ENCODE measurements at regions not wholly inside any gene's neighbourhood (a gene's known extent, or its start where the extent isn't known, plus 50 kb on each side); places are given as distances from the start of the nearest gene placed in this dataset.
"Not testable (repeated sequence)": the region's sequence is repeated elsewhere in the genome, so short reads cannot be mapped to it uniquely, and the experiment has no call there.

DNA sequence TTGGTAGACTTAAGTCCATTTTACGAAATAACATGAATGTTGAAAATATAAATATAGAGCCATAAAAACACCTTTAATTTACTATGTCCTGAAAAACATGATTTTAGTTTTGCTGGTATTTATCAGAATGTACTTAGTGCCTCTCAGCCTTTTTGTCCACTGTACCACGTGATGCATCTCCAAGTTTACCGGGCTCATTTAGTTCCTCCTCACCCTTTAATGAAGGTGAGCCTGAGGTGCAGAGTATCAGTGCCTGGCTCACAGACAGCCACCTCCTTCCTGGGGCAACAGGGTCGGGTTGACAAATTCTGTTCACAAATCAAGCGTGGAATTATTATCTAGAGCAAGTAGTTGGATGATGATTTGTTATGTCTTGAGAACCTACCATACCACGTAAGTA lies 420.5 kb upstream of the MEIS1 start:
- no peak for FAIRE-seq

DNA sequence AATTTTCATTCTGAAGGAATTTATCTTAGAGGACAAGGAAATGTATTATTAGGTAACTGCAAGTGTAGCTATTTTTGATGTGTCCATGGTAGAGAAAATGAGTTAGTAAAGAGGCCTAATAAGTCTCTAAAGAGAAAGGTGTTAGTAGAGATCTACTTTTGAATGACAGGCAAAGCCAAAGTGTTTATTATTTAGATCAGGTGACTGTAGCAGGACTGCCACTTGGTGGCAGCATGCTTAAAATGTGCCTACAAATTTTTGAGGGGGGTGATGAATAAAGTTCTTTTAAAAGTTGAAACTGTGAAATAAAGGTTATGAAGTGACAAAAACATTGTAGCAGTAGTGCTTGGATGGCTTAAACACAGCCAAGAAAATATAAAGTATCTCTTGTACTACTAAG lies 421.5 kb upstream of the MEIS1 start:
- no peak for FAIRE-seq

DNA sequence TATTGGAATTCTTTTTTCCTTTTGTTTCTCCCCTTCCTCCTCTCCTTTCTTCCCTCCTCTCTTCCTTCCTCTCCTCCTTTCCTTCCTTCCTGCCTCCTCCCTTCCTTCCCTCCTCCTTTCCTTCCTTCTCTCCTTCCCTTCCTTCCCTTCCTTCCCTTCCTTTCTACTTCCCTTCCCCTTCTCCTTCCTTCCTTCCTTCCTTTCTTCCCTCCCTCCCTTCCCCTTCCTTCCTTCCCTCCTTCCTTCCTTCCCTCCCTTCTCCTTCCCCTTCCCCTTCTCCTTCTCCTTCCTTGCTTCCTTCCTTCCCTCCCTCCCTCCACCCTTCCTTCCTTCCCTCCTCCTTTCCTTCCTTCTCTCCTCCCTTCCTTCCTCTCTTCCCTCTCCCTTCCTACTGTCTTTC lies 431.0 kb upstream of the MEIS1 start:
- FAIRE-seq, result no peak

DNA sequence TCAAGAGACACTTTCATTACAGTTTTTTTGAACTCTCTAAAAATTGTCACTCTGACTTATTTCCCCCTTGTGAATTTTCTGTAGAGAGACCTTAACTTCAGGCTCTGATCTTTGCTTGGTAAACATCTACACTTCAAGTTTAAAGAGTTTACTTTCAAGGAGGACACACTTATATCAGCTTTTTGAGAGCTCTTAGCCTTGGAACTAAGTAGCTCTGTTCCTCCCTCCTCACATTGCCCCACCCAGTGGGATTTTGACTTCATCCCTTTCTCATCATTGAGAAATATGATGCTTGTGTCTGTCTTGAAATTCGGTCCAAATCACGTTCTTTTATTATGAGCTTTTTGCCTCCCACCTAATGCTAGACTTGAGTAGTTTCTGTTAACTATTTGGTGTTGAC lies 433.4 kb upstream of the MEIS1 start:
- no peak for FAIRE-seq

DNA sequence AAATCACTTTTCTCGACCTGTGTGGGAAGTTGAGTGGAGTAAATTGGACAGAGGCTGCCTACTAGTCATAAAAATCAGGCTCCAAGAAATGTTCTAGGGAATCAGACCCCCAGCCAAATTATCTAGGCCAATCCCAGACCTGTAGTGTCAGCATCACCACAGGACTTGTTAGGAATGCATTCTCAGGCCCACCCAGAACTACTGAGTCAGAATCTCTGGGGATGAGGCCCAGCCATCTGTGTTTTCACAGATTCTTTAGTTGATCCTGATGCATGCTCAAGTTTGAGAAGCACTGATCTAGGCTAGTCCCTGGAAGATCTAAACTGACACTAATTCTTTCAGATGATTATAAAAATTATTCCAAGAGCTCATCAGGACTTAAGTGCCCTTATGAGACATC lies 434.0 kb upstream of the MEIS1 start:
- no peak for FAIRE-seq

DNA sequence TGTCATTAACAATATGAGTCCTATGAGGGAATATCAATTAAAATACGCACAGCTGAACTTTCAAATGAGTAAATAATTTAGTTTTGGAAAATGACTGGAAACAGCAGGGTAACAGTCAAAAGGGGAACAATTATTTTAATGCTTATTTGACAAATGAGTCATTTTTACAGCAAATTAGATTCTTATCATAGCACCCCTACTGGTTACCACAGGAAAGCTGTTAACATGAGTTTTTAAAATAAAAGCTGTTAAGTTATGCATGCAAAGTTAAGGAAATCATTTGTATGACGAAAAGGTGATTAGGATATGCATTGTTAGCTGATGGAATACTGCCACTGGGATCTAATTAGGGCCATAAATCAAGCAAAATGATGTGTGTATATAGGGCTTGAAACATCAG lies 435.1 kb upstream of the MEIS1 start:
- FAIRE-seq, result no peak

DNA sequence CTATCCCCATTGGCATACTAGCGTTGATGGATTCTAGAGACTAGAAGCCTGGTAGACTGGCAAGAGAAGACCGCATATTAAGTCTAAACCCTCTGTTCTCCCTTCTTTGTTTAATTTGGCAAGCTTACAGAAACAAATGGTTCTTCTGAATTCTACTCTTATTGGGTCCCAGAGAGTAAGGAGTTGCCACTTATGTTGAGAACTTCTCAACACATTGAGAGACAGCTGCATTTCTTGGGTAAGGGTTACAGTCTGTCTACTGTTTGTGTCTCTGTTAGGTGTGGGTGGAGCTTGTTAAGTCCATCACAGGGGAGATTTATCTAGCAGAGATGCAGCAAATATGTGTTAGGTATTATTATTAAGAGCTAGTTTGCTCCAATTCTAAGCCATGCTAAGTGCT lies 435.8 kb upstream of the MEIS1 start:
- FAIRE-seq, result no peak

DNA sequence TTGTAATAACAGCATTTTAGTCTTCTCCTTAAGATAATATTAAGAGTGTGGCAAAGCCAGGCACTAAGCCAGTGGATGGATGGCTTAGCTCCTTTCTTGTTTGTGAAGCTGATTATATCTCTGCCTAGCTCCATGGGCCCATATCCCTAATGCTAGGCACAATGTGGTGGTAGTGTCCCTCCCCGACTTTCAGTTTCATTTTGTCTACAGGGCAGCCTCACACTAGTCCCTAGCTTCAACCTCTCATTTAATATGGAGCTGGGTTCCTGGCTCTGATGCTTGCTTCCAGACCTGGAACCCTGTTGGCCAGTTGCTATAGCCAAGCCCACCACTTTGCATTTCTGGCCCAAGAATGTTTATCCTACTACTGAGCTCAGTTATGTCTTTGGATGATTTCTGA lies 437.0 kb upstream of the MEIS1 start:
- FAIRE-seq, result no peak

DNA sequence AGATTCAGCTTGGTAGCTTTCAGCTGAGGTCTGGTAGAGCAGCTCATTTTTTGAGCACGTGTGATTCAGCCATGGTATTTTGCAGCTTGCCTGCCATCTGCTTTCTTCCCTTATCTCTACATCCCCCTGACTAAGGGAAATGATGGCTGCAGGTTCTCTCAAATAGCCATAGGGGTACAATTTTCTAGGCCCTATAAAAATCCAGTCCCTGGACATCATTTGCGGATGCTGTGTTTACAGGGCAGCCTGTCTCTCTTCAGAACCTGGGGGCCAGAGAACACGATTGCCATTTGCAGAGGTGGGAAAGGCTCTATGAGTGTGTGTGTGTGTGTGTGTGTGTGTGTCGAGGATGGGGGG lies 442.7 kb upstream of the MEIS1 start:
- no peak for FAIRE-seq

DNA sequence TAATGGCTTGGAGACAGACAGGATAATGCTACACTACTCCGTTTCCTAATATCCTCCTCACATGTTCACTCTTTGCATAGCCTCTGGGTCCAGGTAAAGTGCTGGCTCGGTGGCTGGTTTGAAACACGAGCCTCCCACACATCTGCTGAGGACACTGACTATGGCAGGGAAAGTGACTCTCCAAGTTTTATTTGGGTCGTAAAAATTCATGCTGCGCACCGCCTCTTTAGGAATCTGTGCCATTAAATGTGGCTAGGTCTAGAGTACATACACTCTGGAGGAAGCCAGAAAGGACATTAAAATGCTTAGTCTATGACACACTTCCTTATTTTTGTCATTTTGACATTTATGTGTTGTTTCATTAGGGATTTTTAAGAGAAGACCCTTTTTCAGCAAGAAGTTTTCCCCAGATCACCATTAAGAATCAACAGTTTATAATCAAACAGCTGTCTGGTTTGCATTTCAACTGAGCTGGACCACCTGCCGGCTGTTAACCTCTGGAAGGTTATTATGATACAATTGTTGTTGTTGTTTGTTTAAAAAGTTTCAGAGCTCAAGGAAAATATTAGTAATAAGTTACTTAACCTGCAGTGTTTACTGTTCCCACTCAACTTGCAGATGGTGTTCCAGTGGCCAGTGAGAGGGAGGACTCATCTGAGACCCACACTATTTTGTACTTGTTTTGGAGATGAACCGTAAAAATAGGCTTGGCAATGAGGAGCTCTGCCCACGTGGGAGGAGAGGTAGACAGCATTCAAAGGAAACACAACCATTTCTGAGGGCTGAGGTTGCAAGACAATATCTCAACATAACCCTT lies 443.3 kb upstream of the MEIS1 start:
- FAIRE-seq, result no peak

DNA sequence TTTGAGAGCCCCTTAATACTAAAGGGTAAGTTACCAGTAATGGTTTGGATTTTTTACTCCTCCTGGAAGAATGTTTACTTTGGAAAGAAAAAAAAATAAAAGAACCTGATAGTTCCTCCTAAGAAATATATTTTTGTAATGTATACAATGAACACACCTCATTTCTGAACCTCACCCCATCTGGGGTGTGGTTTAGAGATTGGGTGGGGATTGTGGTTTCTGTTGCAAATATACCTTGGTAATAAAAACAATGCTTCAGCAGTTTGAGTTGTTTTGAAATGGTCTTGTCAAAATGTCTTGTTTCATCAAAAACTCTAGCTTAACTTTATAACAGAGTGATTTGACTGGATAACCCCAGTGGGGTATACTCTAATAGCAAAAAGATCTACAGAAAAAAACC lies 448.9 kb upstream of the MEIS1 start:
- no peak for FAIRE-seq

DNA sequence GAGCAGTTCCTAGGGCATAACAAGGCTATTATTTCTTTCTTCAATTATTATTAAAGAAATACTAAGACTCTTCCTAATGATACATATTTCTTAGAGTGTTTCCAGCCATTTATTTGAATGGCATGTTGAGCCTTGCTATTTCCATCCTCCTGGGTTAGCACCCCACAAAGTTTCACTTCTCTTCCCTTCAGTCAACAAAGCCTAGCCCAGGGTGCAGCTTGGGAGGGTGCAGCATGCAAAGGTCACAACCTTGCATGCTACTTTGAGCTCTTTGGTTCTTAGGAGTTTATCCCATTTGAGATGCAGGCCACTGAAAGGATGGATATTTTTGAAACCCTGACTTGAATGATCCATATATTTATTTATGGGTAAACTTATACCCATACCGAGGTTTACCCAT lies 454.4 kb upstream of the MEIS1 start:
- no peak for FAIRE-seq

DNA sequence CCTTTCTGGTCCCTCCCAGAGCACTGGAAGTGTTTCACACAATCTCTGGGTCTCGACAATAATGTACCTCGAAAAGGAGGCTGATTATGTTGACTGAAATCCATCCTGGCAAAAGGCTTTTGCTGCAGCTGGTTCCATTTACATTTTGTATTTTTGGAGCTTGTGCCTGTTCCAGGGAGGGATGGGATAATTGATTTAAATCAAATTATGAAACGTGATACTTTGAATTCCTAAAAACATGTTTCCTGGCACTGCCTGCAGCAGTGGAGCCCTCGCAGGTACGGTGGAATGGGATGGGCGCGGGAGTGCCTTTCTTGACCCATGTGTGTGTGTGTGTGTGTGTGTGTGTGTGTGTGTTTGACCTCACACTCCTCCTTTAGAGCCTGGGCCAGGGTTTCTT lies 455.5 kb upstream of the MEIS1 start:
- FAIRE-seq, result no peak

DNA sequence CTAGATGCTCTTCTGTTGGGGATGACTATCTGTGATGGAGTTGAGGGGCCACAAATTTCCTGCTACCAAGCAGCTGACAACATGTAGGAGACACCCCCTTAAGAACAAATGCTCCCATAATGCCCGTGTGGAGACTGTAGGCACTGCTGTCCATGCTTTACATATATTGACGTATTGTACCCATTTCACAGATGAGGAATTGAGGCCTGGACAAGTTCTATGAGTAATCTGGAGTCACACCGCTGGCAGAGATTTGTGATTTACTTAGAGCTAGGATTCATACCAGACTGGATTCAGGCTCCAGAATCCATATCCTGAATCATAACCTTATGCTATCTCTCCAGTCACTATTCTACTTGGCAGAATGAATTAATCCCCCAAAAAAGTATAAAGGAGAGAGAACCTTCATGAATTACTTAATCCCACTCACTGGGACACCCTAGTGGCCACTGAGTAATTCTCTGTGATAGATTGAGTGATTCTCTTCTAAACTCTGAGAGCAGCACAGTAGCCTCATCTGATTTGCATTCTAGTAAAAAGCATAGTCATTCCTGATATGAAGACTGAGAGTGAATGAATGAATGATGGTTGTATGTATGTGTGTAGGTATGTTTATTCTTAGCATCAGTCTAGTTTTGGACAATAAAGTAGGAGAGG lies 460.7 kb upstream of the MEIS1 start:
- FAIRE-seq, result no peak

DNA sequence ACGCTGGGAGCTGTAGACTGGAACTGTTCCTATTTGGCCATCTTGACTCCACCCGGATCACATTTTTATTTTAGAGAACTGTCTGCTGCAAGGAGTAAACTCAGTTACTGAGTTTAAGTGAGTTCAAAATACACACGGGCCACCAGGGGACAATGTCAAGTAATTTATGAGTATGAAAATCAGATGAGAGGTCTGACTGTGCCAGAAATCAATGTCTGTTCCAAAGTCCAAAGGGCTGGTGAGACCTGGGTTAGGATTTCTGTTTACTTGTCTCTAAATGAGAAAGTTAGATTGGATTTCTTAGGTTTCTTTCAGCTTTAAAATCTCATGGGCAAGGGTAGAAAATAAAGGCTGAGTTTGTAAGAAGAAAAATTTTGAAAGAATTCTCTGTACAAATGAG lies 465.8 kb upstream of the MEIS1 start:
- FAIRE-seq, result no peak

DNA sequence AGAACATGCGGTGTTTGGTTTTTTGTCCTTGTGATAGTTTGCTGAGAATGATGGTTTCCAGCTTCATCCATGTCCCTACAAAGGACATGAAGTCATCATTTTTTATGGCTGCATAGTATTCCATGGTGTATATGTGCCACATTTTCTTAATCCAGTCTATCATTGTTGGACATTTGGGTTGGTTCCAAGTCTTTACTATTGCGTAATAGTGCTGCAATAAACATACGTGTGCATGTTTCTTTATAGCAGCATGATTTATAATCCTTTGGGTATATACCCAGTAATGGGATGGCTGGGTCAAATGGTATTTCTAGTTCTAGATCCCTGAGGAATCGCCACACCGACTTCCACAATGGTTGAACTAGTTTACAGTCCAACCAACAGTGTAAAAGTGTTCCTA lies 471.6 kb upstream of the MEIS1 start:
- not testable (repeated sequence) for FAIRE-seq

DNA sequence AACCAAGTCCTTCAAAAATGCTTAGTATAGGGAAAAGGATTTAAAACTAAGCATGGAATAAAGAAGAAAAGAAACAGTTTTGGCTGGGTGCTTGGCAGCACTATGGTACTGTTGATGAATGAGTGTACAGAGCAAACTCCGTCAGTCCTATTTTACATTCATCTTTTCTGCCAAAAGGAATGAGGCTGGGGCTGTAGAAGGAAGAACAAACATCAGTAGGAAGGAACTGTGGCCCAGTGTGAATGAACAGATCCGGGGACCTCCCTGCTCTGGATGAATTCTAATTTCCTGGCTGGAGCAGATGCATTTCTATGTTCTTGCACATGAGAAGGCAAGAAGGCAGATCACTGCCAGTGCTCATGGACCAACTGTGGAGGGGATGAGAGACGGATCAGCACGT lies 474.0 kb upstream of the MEIS1 start:
- FAIRE-seq, result no peak

DNA sequence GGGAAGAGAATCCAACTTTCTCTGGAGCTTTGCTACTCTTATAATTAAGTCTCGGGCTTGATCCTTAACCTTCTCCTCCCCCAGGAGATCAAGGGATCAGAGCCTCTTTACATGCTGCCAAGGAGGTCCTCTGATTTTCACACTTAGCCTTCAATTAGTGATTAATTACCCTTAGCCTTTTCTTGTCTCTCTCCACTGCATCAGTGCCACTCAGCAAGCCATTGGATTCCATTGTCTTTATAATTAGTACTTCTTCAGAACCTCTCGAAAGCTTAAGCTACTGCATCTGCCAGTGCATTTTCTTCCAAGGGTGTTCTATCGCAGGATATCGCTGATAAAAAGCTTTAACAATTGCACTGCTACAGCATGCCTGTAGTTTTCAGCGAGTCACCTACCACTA lies 477.0 kb upstream of the MEIS1 start:
- FAIRE-seq, result no peak

DNA sequence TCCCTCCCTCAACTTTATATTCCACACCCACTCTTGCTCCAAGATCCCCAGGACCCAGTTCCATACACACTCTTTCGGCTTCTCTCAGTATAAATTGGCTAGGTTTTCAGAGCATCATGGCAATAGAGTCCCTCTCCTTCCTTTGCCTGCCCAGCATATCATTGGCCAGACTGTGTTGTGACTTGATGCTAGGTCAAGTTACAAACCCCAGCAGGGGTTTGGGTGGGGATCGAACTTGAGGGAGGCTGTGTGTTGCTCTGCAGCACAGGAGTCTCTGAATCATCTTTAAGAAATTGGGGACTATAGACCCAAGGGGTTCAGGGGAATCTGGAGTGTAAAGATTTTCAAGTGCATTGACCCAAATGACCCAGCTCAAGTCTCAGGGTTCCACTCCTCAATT lies 477.5 kb upstream of the MEIS1 start:
- FAIRE-seq, result no peak

DNA sequence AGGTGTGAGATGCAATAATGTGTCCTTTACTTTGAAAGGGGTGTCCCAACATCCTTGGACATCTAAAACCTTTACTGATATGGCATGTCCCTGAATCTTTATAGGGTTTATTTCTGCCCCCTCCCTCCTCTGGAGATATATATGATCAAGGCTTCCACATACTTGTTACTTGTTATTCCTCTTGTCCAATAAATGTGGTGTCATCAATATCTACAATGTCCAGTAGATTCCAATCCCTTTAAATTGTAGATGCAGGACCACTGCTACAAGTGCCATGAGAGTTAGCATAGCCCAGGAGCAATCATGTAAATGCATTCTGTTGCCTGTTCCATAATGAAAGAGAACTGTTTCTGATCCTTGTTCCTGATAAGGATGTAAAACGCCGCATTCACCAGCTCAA lies 479.7 kb upstream of the MEIS1 start:
- no peak for FAIRE-seq

DNA sequence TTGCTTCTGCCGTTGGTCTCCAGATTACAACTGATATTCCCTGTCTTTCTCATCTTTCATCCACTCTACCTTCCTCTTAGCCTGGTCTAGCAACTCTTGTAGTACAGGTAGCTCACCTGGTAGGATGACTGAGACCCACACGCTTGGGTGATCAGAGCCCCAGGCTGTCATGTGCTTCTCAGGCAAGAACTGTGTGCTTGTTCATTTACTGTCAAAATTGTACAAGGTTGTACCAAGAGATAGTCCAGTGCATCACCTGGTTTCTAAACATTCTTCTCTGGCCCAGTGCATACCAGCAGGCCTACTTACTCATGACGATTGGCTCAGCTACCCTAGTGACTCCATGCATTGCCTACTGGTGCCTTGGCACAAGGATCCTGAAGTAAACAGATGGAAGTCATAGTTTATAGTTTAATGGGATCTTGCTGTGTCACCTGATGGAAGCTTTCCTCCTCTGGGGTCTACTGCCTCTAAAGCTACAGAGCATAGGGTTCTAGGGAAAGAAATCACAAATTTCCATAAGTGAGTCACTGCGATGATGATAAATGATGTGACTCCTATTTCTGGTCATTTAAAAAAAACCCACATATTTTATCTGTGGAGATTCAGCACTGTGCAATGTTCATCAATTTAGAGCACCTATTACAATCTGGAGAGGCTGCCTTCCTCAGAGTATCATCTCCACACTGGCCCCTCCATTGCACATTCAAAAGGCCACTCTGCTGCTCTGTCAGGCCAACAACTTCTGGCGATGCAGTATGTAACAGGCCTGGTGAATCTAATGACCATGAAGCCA lies 481.8 kb upstream of the MEIS1 start:
- FAIRE-seq, result no peak

DNA sequence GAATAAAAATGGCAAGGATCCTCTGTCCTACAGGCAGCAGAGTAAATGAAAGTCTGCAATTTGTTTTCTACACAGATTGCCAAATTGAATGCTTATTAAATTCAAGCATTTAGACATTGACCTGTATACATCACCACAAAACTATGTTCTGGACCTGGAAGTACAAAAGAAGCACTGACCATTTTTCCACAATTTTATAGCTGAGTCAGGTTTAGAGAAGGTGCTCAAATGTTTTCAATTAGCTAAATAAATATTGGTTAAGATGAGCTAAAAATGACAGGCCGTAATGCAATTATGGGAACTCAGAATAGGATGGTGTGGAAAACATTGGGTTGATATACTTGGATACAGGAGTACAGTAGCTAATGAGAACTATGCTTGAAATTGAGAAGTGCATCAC lies 490.7 kb upstream of the MEIS1 start:
- FAIRE-seq, result no peak

DNA sequence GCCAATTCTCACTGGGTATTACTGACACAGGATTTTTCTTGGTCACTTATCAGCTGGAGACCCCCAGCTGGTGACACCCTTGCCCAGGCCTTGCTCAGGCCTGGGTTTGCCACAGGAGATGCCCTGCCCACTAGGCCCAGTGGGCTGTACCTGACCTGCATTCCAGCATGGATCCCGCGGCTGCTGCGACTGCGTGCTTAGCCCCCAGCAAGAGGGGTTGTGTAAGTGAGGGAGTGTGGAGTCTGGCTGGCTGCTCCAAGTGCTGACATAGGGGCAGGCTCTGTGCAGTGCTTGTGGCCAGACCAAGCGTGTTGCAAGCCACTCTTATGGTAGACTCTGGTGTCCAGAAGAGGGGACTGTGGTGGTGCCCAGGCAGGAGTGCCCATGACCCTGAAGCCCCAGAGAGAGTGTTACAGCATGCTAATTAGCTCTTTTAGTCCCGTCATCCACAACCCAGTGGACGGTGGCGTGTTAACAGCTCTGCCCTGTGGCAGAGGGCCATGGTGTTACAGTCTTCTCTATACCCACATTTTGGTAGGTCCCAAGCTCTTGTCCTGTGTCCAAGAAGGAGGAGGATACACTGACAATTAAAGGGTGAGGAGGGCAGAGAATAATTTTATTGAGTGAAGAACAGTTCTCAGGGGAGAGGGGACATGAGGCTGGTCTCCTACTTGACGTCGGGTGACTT lies 491.7 kb upstream of the MEIS1 start:
- no peak for FAIRE-seq

DNA sequence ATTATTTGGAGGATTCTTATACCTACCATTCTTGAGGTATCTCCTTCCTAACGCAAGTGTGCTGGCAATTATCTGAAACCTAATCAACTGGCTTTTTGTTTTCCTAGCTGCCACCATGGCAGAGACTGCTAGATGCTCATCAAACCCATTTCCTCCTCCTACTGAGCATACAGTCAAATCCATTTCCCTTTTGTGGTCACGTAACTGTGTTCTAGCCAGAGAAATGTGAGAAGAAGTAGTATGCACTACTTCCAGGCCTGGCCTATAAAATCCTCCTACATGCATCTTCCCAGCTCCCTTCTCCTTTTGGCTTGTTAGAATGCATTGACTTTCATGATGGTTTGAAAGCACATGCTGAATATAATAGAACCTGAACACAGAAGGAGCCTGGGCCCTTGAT lies 494.1 kb upstream of the MEIS1 start:
- no peak for FAIRE-seq

Data from A204.1 (cell line).